Small intestine (tissue), 7 donors: ENCODE measurements at regions not wholly inside any gene's neighbourhood (a gene's known extent, or its start where the extent isn't known, plus 50 kb on each side); places are given as distances from the start of the nearest gene placed in this dataset.

Experiments
- DNase-seq, 2 donors: peaks; one replicate each; pipeline versions ENCODE4 v3.0.0 to v3.0.0-alpha.2; 2013
- FAIRE-seq: peaks from 2 replicates; lab custom pipeline; 2012; peaks lifted over from hg19 to GRCh38; lab: Jason Lieb, UNC
- H3K27ac ChIP-seq, 3 donors: one replicate each; pipeline ENCODE4 v1.5.1; 2013; ENCODE audit warnings: low read length in 2 of 3, mild to moderate bottlenecking in 2 of 3, control low read depth in 1 of 3, inconsistent platforms in 1 of 3, low read depth in 1 of 3, moderate library complexity in 1 of 3
- H3K27me3 ChIP-seq, 3 donors: one replicate each; pipeline ENCODE4 v1.6.1; 2013; ENCODE audit warnings: low read length in 3 of 3, inconsistent platforms in 1 of 3; ENCODE audit not compliant: control insufficient read depth in 3 of 3, insufficient read depth in 3 of 3
- H3K36me3 ChIP-seq, 3 donors: one replicate each; pipeline ENCODE4 v1.6.1; 2013; ENCODE audit warnings: low read length in 3 of 3, inconsistent platforms in 1 of 3, low read depth in 1 of 3, mild to moderate bottlenecking in 1 of 3, moderate library complexity in 1 of 3; ENCODE audit not compliant: control insufficient read depth in 3 of 3, insufficient read depth in 2 of 3
- H3K4me1 ChIP-seq, 3 donors: one replicate each; pipeline ENCODE4 v1.6.1; 2013; ENCODE audit warnings: low read length in 2 of 3, inconsistent platforms in 1 of 3, low read depth in 1 of 3, mild to moderate bottlenecking in 1 of 3, moderate library complexity in 1 of 3; ENCODE audit not compliant: control insufficient read depth in 3 of 3, insufficient read depth in 2 of 3
- H3K4me3 ChIP-seq, 3 donors: one replicate each; pipeline ENCODE4 v1.5.1; 2013; ENCODE audit warnings: low read length in 3 of 3, control low read depth in 1 of 3, inconsistent platforms in 1 of 3, low read depth in 1 of 3, mild to moderate bottlenecking in 1 of 3, moderate library complexity in 1 of 3
- H3K9me3 ChIP-seq, 2 donors: one replicate each; pipeline ENCODE4 v1.6.1; 2013; ENCODE audit warnings: low read depth in 1 of 2, low read length in 1 of 2; ENCODE audit not compliant: control insufficient read depth in 2 of 2, insufficient read depth in 1 of 2
- WGBS, 3 donors: extraction: QIAGEN DNeasy Blood & Tissue Kit; methylation state at CpG; one replicate each; pipeline ENCODE4 v1.1.7; 2013; 5-methylcytosine and 5-hydroxymethylcytosine counted together
- donor health status: healthy with polysubstance abuse.
- donor health status: control.
- donor health status: control.
- donor health status: Bipolar disorder and iron deficiency.
- donor health status: healthy.

DNA sequence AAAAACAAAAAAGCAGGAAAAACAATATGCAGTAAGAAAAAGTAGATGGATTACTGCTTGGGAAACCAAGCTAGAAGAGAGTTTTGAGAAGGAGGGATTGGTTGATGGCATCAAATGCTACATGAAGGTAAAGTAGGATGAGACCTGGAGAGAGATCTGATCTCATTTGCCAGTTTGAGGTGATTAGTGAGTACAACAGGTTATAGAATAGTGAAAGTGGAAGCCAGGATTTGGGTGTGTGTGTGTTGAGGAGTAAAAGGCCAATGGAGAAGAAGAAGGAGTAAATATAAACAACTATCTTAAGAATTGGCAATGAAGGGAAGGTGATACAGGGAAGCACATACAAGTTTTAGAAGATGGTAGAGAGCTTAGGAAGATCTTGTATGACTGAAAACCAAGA is 76.7 kb downstream of the DISP1 start:
- H3K4me3 ChIP-seq: no peak overlapping the region
- no peak for FAIRE-seq
- peaks cover 0 to 13% (median 0%) of the 10 kb centered on the region in 3 donors for H3K36me3 ChIP-seq
- H3K27ac ChIP-seq: no peak overlapping the region
- H3K4me1 ChIP-seq: no peaks in the 10 kb centered on the region
- H3K27me3 ChIP-seq: no peaks in the 10 kb centered on the region
- no peaks in the 10 kb centered on the region for H3K9me3 ChIP-seq
- DNase-seq: peak in 1 of 2 donors; percentile 32

DNA sequence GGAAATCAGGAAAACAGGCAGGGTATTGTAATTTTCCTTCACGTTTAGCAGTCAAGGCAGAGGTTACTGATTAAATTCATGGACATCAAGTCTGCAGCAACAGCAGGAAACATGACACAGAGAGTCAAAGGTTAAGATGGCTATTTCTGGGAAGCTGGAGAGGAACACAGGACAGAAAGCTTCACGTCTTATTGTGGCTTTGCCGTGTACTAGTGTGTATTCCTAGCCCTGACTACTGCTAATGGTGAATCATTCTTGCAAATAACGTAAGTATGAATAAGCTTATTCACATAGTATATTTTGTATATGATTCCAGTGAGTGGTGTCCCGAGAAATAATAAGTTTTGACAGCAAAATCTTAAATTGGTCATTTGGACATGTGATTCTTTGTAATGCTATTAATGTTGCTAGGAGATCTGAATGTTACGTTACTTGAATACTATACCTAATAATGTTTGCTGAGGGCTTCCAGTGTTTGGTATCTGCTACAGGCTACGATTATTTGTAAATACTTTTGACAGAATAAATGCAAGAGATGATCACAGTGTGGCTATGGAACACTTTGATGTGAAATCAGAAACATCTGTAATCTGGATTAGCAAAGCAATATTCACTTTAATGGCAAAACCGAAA is 77.4 kb downstream of the DISP1 start:
- no peak overlapping the region for H3K4me3 ChIP-seq
- peak; percentile 29 to 38 for DNase-seq
- FAIRE-seq: no peak
- WGBS, 3 donors: 76 to 89% (median 83%) methylated on average over 8 of the region's 8 CpGs
- no peak overlapping the region for H3K27ac ChIP-seq
- H3K36me3 ChIP-seq: peaks cover 0 to 13% (median 0%) of the 10 kb centered on the region in 3 donors
- H3K4me1 ChIP-seq: no peaks in the 10 kb centered on the region
- no peaks in the 10 kb centered on the region for H3K9me3 ChIP-seq
- no peaks in the 10 kb centered on the region for H3K27me3 ChIP-seq

DNA sequence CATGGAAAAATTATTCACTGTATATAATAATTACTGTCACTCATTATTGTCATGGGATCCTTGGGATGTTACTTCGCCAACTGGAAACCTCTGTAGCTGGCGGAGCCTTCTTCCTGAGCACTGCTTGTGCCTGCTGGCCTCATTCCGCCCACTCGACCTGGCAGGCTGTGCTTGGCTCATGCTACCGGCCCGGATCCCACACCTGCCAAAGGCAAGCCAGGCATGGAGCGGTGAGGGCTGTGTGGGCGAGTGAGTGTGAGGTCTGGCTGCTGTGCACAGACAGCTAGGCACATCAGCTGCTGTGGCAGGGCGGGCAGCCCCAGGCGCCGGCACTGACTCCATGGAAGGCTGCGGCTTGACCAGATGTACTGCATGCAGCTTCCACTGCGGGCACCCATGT is 78.4 kb downstream of the DISP1 start:
- peaks cover 0 to 13% (median 0%) of the 10 kb centered on the region in 3 donors for H3K36me3 ChIP-seq
- no peaks in the 10 kb centered on the region for H3K4me1 ChIP-seq
- no peak overlapping the region for H3K27ac ChIP-seq
- FAIRE-seq (no peak), DNase-seq (no peak)
- H3K27me3 ChIP-seq: no peaks in the 10 kb centered on the region
- WGBS, 3 donors: 92 to 95% (median 95%) methylated on average over 13 of the region's 13 CpGs
- no peak overlapping the region for H3K4me3 ChIP-seq
- H3K9me3 ChIP-seq: no peaks in the 10 kb centered on the region

DNA sequence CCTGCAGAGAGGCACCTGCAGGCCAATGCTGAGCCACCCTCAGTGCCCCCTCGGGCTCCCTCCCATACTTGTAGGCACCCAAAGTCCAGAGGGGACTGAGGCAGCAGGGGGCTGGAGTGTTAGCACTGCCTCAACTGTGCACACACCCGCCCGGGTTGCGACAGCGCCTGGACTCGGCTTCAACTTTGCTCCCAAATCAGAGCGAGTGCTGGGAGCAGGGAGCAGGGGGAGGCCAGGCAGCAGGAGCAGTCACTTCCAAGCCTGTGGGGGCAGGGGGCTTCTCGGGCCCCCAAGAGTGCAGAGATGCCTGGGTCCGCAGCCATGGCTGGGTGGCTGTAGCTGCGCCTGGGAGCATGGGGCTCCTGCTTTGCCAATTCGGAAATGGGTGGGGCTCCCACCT is 79.5 kb downstream of the DISP1 start:
- H3K36me3 ChIP-seq: peaks cover 0 to 13% (median 0%) of the 10 kb centered on the region in 3 donors
- H3K27ac ChIP-seq: no peak overlapping the region
- no peak for DNase-seq
- no peaks in the 10 kb centered on the region for H3K27me3 ChIP-seq
- WGBS, 3 donors: 92 to 97% (median 94%) methylated on average over 10 to 11 of the region's 11 CpGs
- no peak overlapping the region for H3K4me3 ChIP-seq
- no peak for FAIRE-seq
- no peaks in the 10 kb centered on the region for H3K4me1 ChIP-seq
- no peaks in the 10 kb centered on the region for H3K9me3 ChIP-seq

DNA sequence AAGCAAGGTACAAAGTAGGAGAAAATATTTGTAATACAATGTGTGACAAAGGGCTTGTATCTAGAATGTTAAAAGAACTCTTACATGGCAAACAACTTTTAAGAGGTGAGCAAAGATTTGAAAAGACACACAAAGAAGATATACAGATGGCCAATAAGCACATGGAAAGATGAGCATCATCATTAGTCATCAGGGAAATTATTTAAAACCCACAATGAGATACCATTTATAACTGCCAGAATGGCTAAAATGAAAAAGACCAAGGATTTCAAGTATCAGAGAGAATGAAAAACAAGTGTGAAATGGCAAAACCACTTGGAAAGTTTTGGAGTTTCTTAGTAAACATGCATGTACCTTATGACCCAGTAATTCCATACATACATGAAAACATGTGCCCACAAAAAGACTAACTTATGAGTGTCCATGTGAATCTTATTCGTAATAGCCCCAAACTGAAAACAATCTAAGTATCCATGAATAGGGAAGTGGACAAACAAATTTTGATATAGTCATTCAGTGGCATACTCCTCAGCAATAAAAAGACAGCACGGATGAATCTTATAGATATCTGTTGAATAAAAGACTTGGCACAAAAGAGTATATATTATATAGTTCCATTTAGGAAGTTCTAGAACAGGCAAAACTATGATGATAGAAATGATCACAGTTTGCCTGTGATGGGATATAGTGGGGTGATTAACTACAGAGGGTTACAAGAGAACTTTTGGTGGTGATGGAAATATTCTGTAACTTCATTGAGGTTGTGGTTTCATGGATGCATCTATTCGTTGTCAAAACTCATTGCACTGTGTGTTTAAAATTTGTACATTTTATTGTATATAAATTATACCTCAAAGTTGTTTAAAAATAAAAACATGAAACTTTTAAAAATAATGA is 82.0 kb downstream of the DISP1 start:
- Histone ChIP-seq H3K27ac (no peak overlapping the region), H3K27me3 (no peaks in the 10 kb centered on the region), H3K4me1 (no peaks in the 10 kb centered on the region), H3K36me3 (peaks cover 0 to 16% (median 0%) of the 10 kb centered on the region in 3 donors), H3K9me3 (no peaks in the 10 kb centered on the region), H3K4me3 (no peak overlapping the region)
- 57 to 73% (median 65%) methylated on average over 3 of the region's 3 CpGs for WGBS, 3 donors
- no peak for FAIRE-seq
- DNase-seq: no peak

DNA sequence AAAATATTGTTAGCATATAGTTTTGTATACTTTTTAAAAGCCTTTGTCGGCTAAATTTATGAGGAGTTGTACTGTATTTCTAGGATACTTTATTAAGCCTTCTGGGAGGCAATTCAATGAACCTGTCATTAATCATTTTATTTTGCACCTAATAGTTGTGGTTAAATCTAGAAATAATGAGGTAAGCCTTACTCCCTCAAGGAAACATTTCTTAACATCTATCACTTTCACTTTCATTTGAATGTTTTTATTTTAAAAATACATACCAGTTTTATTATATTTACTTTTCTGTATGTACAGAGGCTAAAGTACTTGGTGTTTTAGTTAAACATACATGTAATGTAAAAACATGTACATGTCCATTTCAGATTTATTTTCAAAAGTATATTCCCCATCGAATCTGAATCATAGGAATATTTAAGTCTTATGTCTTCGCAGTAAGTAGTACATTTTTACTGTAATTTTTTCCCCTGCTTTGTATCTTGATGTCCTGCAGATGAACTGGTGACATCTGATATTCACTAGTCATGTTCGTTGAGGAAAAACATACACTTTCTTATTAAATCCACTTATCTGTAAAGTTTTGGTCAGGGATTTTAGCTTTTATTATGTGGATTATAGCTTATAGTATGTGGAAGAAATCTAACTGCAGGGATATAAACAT is 82.8 kb downstream of the DISP1 start:
- Histone ChIP-seq H3K36me3 (peaks cover 0 to 16% (median 0%) of the 10 kb centered on the region in 3 donors), H3K27me3 (no peaks in the 10 kb centered on the region), H3K9me3 (no peaks in the 10 kb centered on the region), H3K27ac (no peak overlapping the region), H3K4me3 (no peak overlapping the region), H3K4me1 (no peaks in the 10 kb centered on the region)
- 4 to 26% (median 22%) methylated on average over 4 of the region's 4 CpGs for WGBS, 3 donors
- FAIRE-seq (peak; percentile 96), DNase-seq (peak; percentile 22 to 32)

DNA sequence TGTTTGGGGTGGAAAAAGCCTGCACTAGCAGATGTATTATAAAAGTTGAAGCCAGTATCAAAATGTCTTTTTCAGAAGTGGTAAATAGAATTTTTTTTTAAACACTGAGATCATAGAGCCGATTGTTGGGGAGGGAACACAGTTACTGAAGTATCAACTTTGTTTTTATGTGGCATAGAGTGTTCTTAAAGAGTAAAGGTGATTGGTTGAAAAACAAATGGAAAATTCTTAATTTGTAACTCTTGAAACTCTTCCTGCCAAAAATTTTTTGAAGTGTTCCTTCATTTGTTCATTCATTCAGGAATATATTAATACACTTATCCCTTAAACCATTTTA is 83.3 kb downstream of the DISP1 start:
- no peaks in the 10 kb centered on the region for H3K27me3 ChIP-seq
- no peaks in the 10 kb centered on the region for H3K4me1 ChIP-seq
- no peak overlapping the region for H3K4me3 ChIP-seq
- 9 to 39% (median 34%) methylated on average over 1 of the region's 1 CpG for WGBS, 3 donors
- H3K36me3 ChIP-seq: peaks cover 0 to 16% (median 0%) of the 10 kb centered on the region in 3 donors
- no peak overlapping the region for H3K27ac ChIP-seq
- no peak for DNase-seq
- no peak for FAIRE-seq
- H3K9me3 ChIP-seq: no peaks in the 10 kb centered on the region

DNA sequence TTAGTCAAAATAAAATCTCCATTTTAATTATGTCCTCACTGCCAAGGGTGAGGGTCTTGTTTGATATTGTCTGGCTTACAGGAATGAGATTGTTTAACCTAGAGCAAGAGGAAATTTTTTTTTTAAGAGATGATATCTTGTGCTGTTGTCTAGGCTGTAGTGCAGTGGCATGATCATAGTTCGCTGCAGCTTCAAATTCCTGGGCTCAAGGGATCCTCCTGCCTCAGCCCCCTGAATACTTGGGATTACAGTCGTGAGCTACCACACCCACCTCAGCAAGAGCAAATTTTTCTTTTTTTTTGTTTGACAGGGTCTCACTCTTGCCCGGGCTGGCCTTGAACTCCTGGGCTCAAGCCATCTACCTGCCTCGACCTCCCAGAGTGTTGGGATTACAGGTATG is 84.6 kb downstream of the DISP1 start:
- H3K27me3 ChIP-seq: no peaks in the 10 kb centered on the region
- no peak overlapping the region for H3K27ac ChIP-seq
- WGBS, 3 donors: 88 to 91% (median 91%) methylated on average over 4 of the region's 4 CpGs
- H3K4me3 ChIP-seq: no peak overlapping the region
- DNase-seq (no peak), FAIRE-seq (no peak)
- H3K36me3 ChIP-seq: peaks cover 0 to 4% (median 0%) of the 10 kb centered on the region in 3 donors
- H3K9me3 ChIP-seq: no peaks in the 10 kb centered on the region
- no peaks in the 10 kb centered on the region for H3K4me1 ChIP-seq
